OCI-LY7 (cell line): ENCODE measurements at regions not wholly inside any gene's neighbourhood (a gene's known extent, or its start where the extent isn't known, plus 50 kb on each side); places are given as distances from the start of the nearest gene placed in this dataset.

Experiments
- CTCF ChIP-seq: fragments of 200-600 bp; sonication (generic); conservative IDR thresholded peaks from 2 replicates; pipeline ENCODE4 v1.5.1; 2014; ENCODE audit warnings: mild to moderate bottlenecking, antibody characterized with exemption, low read length, moderate library complexity, mixed read lengths
- EZH2phosphoT487 ChIP-seq: fragments of 200-600 bp; sonication (generic); IDR thresholded peaks from 2 replicates; pipeline ENCODE4 v1.6.1; 2018; ENCODE audit warnings: low read depth, borderline replicate concordance, mild to moderate bottlenecking, mixed run types, antibody characterized with exemption, low read length, moderate library complexity, mixed read lengths

DNA sequence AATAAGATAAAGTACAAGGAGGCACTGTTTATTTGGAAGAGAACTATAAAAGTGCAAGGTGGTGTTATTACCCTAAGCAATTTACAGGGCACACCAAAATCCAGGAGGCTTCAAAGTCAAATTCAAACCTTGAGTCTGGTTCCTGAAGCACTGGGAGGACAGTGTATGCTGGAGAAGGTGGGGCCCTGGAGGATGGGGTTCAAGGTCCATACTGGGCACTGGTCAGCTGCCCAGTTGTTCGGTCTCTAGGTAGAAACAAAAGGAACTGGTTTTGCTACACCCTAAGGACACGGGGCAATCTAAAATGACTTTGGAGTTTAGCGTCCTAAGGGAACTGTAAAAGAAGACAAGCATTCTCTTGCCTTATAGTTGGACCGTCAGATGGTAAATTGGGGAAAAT lies 78.4 kb upstream of the ELMO1 start:
- TF ChIP-seq CTCF (no peak), EZH2phosphoT487 (no peak)
